ENCODE measurements at regions not wholly inside any gene's neighbourhood (a gene's known extent, or its start where the extent isn't known, plus 50 kb on each side); places are given as distances from the start of the nearest gene placed in this dataset.
"Not testable (repeated sequence)": the region's sequence is repeated elsewhere in the genome, so short reads cannot be mapped to it uniquely, and the experiment has no call there.

GRCh38 chr3:160100610-160101009 is 112.0 kb downstream of the IL12A start:
- no peak for DNase-seq (ENCODE audit: low read depth)
- TF ChIP-seq, protein P1, sequence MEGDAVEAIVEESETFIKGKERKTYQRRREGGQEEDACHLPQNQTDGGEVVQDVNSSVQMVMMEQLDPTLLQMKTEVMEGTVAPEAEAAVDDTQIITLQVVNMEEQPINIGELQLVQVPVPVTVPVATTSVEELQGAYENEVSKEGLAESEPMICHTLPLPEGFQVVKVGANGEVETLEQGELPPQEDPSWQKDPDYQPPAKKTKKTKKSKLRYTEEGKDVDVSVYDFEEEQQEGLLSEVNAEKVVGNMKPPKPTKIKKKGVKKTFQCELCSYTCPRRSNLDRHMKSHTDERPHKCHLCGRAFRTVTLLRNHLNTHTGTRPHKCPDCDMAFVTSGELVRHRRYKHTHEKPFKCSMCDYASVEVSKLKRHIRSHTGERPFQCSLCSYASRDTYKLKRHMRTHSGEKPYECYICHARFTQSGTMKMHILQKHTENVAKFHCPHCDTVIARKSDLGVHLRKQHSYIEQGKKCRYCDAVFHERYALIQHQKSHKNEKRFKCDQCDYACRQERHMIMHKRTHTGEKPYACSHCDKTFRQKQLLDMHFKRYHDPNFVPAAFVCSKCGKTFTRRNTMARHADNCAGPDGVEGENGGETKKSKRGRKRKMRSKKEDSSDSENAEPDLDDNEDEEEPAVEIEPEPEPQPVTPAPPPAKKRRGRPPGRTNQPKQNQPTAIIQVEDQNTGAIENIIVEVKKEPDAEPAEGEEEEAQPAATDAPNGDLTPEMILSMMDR (IDR thresholded peaks at IDR 0.05; ENCODE audit: insufficient read depth, low read length) = no peak
- no peak overlapping the region for H3K4me3 ChIP-seq (ENCODE audit: low read depth, low read length)

- not testable (repeated sequence) for DNase-seq (ENCODE audit: low read depth); H3K4me3 ChIP-seq (ENCODE audit: low read depth, low read length)
These were observed 113.4 kb downstream of the IL12A start for GRCh38 chr3:160102001-160102400.

DNA sequence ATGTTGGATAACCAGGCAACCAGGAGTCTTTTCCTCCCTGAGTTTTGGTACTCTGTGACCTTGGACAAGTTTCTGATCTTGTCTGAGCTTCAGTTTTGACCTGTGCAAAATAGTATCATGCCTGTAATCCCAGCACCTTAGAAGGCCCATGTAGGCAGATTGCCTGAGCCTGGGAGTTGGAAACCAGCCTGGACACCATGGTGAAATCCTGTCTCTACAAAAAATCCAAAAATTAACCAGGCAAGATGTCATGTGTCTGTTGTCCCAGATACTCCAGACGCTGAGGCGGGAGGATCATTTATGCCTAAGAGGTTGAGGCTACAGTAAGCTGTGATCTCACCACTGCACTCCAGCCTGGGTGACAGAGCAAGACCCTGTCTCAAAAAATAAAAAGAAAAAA is 114.8 kb downstream of the IL12A start:
- no peak for DNase-seq (ENCODE audit: low read depth)
- TF ChIP-seq, protein P1 (IDR thresholded peaks at IDR 0.05; ENCODE audit: insufficient read depth, low read length) = no peak
- H3K4me3 ChIP-seq (ENCODE audit: low read depth, low read length) = no peak overlapping the region

DNA sequence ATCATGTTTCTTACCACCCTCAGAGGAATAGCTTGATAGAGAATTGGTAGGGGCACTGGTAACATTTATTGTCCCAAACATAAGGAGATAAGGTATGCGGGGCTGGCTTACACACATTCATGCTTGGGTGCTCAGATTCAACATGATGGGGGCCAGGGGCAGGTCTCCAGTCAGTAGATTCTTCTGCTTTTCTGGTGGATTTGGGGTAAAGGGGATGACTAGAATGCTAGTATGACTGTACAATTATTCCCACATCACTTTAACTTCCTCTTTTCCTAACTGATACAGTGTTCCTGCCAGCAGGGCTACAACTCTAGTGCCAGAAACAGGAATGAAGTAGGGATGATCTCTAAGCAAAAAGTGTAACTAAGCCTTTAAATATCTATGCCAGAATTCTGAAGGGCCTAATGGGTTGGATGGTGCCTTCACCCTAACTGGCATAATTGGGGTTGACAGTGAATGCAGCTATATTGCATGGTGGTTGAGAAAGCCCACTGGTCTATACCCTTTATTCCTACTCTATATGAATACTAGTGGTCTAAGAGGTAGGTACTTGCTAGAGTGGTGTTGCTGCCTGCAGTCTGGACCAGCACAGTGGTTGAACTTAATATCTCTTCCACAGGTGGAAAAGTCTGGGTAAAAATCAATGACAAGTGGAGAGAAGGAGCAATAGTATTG is 117.4 kb downstream of the IL12A start:
- DNase-seq (ENCODE audit: low read depth) = no peak
- TF ChIP-seq, protein P1 (IDR thresholded peaks at IDR 0.05; ENCODE audit: insufficient read depth, low read length) = no peak
- no peak overlapping the region for H3K4me3 ChIP-seq (ENCODE audit: low read depth, low read length)

- DNase-seq (ENCODE audit: low read depth) = no peak
- TF ChIP-seq, protein P1 (IDR thresholded peaks at IDR 0.05; ENCODE audit: insufficient read depth, low read length) = no peak
These were observed 118.0 kb upstream of the C3orf80 start for GRCh38 chr3:160106905-160107861.

GRCh38 chr3:160108362-160108761 is 116.9 kb upstream of the C3orf80 start:
- TF ChIP-seq, protein P1 (IDR thresholded peaks at IDR 0.05; ENCODE audit: insufficient read depth, low read length) = no peak
- H3K4me3 ChIP-seq (ENCODE audit: low read depth, low read length) = no peak overlapping the region
- no peak for DNase-seq (ENCODE audit: low read depth)

More at GRCh38 chr3:160106905-160107861, 118.0 kb upstream of the C3orf80 start:
- H3K4me3 ChIP-seq (ENCODE audit: low read depth, low read length) = no peak overlapping the region

DNA sequence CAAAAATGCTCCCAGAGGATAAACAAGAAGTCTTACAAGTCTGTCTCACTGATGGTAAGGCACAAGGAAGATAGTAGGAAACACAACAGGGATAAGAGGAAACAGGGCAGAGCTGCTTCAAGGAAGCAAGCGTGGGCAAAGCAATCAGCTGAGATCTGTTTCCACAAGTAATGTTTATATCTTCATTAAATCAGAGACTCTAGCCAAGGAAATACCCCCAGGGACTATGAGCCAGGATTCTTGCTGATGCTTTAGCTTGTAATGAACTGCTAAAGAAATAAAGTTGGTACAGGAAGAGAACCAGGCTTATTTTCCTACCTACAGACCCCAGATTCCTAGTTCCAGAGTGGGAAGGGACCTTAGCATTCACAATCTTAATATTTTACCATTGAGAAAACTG is 112.7 kb upstream of the C3orf80 start:
- no peak for DNase-seq (ENCODE audit: low read depth)
- no peak overlapping the region for H3K4me3 ChIP-seq (ENCODE audit: low read depth, low read length)
- TF ChIP-seq, protein P1 (IDR thresholded peaks at IDR 0.05; ENCODE audit: insufficient read depth, low read length) = no peak
